Tibial nerve (tissue), 4 donors: ENCODE measurements at regions not wholly inside any gene's neighbourhood (a gene's known extent, or its start where the extent isn't known, plus 50 kb on each side); places are given as distances from the start of the nearest gene placed in this dataset. TPM values are rescaled to one million over a fixed set of nuclear protein-coding genes. Genes with fewer than 3 reads are reported as not detected.

Experiments
- DNase-seq, 2 donors: peaks; one replicate each; pipeline ENCODE4 v3.0.0-alpha.2; 2019; ENCODE audit warnings: low spot score in 2 of 2
- H3K27ac ChIP-seq, 4 donors: fragments of 200-600 bp; sonication (generic) in 3 of 4; one replicate each; pipeline ENCODE4 v1.5.1; 2017 to 2019; ENCODE audit warnings: mild to moderate bottlenecking in 1 of 4
- H3K27me3 ChIP-seq, 2 donors: fragments of 200-600 bp; sonication (generic) in 1 of 2; one replicate each; pipeline versions ENCODE4 v1.5.1 to v1.6.0; 2017 to 2019
- H3K36me3 ChIP-seq, 3 donors: fragments of 200-600 bp; sonication (generic); one replicate each; pipeline ENCODE4 v1.5.1; 2018 to 2019
- H3K4me1 ChIP-seq, 4 donors: fragments of 200-600 bp; sonication (generic) in 3 of 4; one replicate each; pipeline ENCODE4 v1.5.1; 2017 to 2019
- H3K4me3 ChIP-seq, 4 donors: fragments of 200-600 bp; sonication (generic) in 3 of 4; one replicate each; pipeline ENCODE4 v1.5.1; 2017 to 2019; ENCODE audit warnings: mild to moderate bottlenecking in 1 of 4, moderate library complexity in 1 of 4
- H3K9me3 ChIP-seq, 4 donors: fragments of 200-600 bp; sonication (generic) in 3 of 4; one replicate each; pipeline ENCODE4 v1.5.1; 2017 to 2019
- EP300 ChIP-seq, 2 donors: sonication (generic); formaldehyde crosslinking; IDR thresholded peaks; one replicate each; pipeline ENCODE4 v1.6.1; 2017; ENCODE audit warnings: antibody characterized with exemption in 2 of 2, mild to moderate bottlenecking in 1 of 2
- POLR2A ChIP-seq, 2 donors: fragments of 450-650 bp; IDR thresholded peaks; one replicate each; pipeline ENCODE4 v1.6.1; 2017; ENCODE audit warnings: antibody characterized with exemption in 2 of 2, mild to moderate bottlenecking in 2 of 2, moderate library complexity in 2 of 2
- WGBS, 2 donors: methylation state at CpG; one replicate each; pipeline ENCODE4 v1.1.5; 2018; 5-methylcytosine and 5-hydroxymethylcytosine counted together
- small RNA-seq: library from RNA; depleted of rRNA; stranded (forward); fragments of <200 nt; gene quantifications from one replicate; pipeline ENCODE3, GENCODE V24; 2016
- TF ChIP-seq, protein P1 (sequence below), 5 experiments: fragments of 200-600 bp in 3 of 5; fragments of 450-650 bp in 2 of 5; sonication (generic) in 3 of 5; IDR thresholded peaks; one replicate each; pipeline ENCODE4 v1.5.1; 2016 to 2019; ENCODE audit warnings: antibody characterized with exemption in 5 of 5, mild to moderate bottlenecking in 3 of 5, moderate library complexity in 2 of 5

DNA sequence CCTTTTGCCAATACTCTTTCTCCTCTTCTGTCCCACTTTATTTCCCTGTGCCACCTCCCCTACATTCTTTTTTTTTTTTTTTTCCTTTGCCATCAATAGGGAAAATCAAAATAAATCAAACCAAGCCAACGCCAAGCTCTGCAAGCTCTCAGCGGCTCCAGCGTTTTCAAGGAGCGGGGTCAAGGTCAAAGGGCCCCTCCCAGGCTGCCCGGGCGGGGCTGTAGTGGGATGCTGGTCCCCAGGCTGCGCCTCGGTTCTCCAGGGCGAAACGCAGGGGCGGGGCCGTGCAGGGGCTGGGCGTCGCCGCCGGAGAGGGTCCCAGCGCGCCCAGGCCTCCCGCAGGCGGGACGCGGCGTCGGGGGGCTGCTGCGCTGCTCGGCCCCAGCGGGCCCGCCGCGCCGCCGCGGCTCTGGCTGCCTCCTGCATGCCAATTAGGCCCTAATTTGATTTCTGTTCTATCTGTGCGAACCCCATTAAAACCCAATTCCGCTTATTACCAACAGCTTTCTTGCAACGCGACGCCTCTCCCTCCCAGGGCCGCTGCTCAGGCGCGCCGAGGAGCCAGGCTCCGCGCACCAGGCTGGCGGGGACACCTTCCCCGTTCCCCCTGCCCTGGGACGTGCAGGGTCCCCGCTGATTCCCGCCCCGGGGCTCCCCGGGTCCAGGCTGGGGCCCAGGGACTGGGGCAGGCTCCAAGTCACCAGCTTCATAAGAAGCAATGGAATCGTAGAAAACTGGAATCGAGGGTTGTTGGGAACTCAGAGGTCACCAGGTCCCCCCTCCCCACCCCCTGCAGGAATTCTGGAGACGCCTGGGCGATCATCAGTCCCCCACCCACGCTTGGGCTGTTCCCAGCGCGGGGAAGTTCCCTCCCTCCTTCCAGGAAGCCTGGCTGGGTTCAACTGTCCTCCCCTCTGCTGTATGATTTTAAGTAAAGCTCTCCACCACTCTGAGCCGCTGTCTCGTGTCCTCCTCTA lies 50.7 kb upstream of the MAP1LC3B2 start:
- peak overlapping the region; percentile 21 to 58 (median 36) for H3K4me3 ChIP-seq
- peaks cover 0 to 17% (median 8%) of the 10 kb centered on the region in 4 donors for H3K4me1 ChIP-seq
- no peak for TF ChIP-seq POLR2A (IDR thresholded peaks at IDR 0.05)
- TF ChIP-seq EP300 (IDR thresholded peaks at IDR 0.05) = no peak
- TF ChIP-seq, protein P1, sequence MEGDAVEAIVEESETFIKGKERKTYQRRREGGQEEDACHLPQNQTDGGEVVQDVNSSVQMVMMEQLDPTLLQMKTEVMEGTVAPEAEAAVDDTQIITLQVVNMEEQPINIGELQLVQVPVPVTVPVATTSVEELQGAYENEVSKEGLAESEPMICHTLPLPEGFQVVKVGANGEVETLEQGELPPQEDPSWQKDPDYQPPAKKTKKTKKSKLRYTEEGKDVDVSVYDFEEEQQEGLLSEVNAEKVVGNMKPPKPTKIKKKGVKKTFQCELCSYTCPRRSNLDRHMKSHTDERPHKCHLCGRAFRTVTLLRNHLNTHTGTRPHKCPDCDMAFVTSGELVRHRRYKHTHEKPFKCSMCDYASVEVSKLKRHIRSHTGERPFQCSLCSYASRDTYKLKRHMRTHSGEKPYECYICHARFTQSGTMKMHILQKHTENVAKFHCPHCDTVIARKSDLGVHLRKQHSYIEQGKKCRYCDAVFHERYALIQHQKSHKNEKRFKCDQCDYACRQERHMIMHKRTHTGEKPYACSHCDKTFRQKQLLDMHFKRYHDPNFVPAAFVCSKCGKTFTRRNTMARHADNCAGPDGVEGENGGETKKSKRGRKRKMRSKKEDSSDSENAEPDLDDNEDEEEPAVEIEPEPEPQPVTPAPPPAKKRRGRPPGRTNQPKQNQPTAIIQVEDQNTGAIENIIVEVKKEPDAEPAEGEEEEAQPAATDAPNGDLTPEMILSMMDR (IDR thresholded peaks at IDR 0.05) = no peak
- no peak for DNase-seq
- 4% methylated on average over 40 to 55 of the region's 60 CpGs for WGBS, 2 donors
- H3K27me3 ChIP-seq = no peaks in the 10 kb centered on the region
- no peaks in the 10 kb centered on the region for H3K9me3 ChIP-seq
- peak overlapping the region; percentile 24 to 88 (median 66) for H3K27ac ChIP-seq
- H3K36me3 ChIP-seq = no peaks in the 10 kb centered on the region

Small RNAs in the stretch of these regions (small RNA-seq; reads per million reads assigned to genes)
- gene MIR4472-2 = not detected
